NB4 (cell line): ENCODE measurements at regions not wholly inside any gene's neighbourhood (a gene's known extent, or its start where the extent isn't known, plus 50 kb on each side); places are given as distances from the start of the nearest gene placed in this dataset.

ENCODE experiments used
- MYC ChIP-seq: IDR thresholded peaks from 2 replicates; pipeline ENCODE4 v1.6.1; 2011; ENCODE audit warnings: low read depth, low read length
- POLR2A ChIP-seq: IDR thresholded peaks from 2 replicates; pipeline ENCODE4 v1.6.1; 2011; ENCODE audit warnings: mild to moderate bottlenecking; ENCODE audit not compliant: insufficient read length; ENCODE audit errors: extremely low read depth
- TF ChIP-seq, protein P1 (sequence below): IDR thresholded peaks from one replicate; pipeline ENCODE4 v1.5.1; 2012; ENCODE audit warnings: low read depth, low read length

- TF ChIP-seq, protein P1, sequence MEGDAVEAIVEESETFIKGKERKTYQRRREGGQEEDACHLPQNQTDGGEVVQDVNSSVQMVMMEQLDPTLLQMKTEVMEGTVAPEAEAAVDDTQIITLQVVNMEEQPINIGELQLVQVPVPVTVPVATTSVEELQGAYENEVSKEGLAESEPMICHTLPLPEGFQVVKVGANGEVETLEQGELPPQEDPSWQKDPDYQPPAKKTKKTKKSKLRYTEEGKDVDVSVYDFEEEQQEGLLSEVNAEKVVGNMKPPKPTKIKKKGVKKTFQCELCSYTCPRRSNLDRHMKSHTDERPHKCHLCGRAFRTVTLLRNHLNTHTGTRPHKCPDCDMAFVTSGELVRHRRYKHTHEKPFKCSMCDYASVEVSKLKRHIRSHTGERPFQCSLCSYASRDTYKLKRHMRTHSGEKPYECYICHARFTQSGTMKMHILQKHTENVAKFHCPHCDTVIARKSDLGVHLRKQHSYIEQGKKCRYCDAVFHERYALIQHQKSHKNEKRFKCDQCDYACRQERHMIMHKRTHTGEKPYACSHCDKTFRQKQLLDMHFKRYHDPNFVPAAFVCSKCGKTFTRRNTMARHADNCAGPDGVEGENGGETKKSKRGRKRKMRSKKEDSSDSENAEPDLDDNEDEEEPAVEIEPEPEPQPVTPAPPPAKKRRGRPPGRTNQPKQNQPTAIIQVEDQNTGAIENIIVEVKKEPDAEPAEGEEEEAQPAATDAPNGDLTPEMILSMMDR: no peak
- TF ChIP-seq POLR2A: no peak
- TF ChIP-seq MYC: no peak
Observed at GRCh38 chr9:87229108-87229507, 268.6 kb upstream of the DAPK1 start.
